Thyroid gland (tissue), 4 donors: ENCODE measurements at regions not wholly inside any gene's neighbourhood (a gene's known extent, or its start where the extent isn't known, plus 50 kb on each side); places are given as distances from the start of the nearest gene placed in this dataset.

Experiments used
- POLR2A ChIP-seq, 2 donors: fragments of 450-650 bp; IDR thresholded peaks; one replicate each; pipeline ENCODE4 v1.6.1; 2017; ENCODE audit warnings: antibody characterized with exemption in 2 of 2, mild to moderate bottlenecking in 2 of 2, moderate library complexity in 1 of 2
- TF ChIP-seq, protein P1 (sequence below), 6 experiments: fragments of 200-600 bp in 3 of 6; fragments of 450-650 bp in 3 of 6; sonication (generic) in 3 of 6; IDR thresholded peaks; one replicate each; pipeline ENCODE4 v1.5.1; 2016 to 2019; ENCODE audit warnings: antibody characterized with exemption in 6 of 6, mild to moderate bottlenecking in 2 of 6, inconsistent platforms in 1 of 6, moderate library complexity in 1 of 6

DNA sequence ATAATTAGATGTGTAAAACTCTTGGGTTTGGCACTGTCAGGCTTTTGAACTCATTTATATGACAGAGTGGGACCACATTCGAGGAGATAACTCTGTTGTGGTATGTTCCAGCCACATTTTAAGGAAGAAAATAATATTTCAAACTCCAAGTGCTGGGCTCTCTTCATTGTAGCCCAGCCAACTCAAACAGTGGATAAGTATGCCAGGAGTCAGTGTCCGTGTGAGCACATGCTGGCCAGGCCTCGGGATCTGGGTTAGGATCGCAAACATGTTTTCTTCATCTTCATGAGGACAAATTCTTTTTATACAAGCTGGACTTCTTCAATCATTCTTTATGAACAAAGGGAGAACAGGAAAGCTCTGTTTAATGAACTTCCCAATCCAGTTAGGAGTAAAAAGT is 497.5 kb downstream of the MAFB start:
- TF ChIP-seq, protein P1, sequence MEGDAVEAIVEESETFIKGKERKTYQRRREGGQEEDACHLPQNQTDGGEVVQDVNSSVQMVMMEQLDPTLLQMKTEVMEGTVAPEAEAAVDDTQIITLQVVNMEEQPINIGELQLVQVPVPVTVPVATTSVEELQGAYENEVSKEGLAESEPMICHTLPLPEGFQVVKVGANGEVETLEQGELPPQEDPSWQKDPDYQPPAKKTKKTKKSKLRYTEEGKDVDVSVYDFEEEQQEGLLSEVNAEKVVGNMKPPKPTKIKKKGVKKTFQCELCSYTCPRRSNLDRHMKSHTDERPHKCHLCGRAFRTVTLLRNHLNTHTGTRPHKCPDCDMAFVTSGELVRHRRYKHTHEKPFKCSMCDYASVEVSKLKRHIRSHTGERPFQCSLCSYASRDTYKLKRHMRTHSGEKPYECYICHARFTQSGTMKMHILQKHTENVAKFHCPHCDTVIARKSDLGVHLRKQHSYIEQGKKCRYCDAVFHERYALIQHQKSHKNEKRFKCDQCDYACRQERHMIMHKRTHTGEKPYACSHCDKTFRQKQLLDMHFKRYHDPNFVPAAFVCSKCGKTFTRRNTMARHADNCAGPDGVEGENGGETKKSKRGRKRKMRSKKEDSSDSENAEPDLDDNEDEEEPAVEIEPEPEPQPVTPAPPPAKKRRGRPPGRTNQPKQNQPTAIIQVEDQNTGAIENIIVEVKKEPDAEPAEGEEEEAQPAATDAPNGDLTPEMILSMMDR (IDR thresholded peaks at IDR 0.05) = no peak
- TF ChIP-seq POLR2A (IDR thresholded peaks at IDR 0.05) = no peak
